K562 (cell line): ENCODE measurements at regions not wholly inside any gene's neighbourhood (a gene's known extent, or its start where the extent isn't known, plus 50 kb on each side); places are given as distances from the start of the nearest gene placed in this dataset.

Experiments
- ATAC-seq: fragments of 200-7000 bp; cut with Tn5 transposase; 3 replicates; pipeline ENCODE4 v1.9.1; 2020; ENCODE audit warnings: moderate library complexity
- BruUV-seq: library from RNA; stranded (reverse); fragments of 400-500 nt; replicated peaks from 2 replicates; lab custom pipeline; 2021; lab: Mats Ljungman, UMichigan
- CTCF ChIA-PET: fragments of 300-600 bp; formaldehyde crosslinking; extraction: SDS; loops from one replicate; lab custom pipeline; 2021; ENCODE audit warnings: low intra/inter-chr PET ratio; lab: Yijun Ruan, JAX
- POLR2A ChIA-PET: fragments of 300-600, 350-650 bp; sonication (Branson Sonifier 250); formaldehyde crosslinking; extraction: SDS; loops from one replicate; lab custom pipeline; 2021; ENCODE audit warnings: antibody characterized with exemption, inconsistent platforms; lab: Yijun Ruan, JAX
- DNase-seq, 4 experiments: peaks; one replicate each; pipeline versions ENCODE4 v3.0.0 to v3.0.0-alpha.2; 2011 to 2018; ENCODE audit warnings: low spot score in 3 of 4, mixed read lengths in 3 of 4; ENCODE audit errors: extremely low read depth in 1 of 4
- FAIRE-seq: peaks from 2 replicates; lab custom pipeline; 2011; peaks lifted over from hg19 to GRCh38; lab: Jason Lieb, UNC
- H2AFZ ChIP-seq: 2 replicates; pipeline ENCODE4 v1.6.0; 2011; ENCODE audit warnings: low read depth, low read length, control low read depth, inconsistent platforms
- H3K27ac ChIP-seq: fragments of 200-600 bp; 3 replicates; pipeline ENCODE4 v1.8.0; 2011; ENCODE audit warnings: low read depth, mild to moderate bottlenecking, control low read depth, inconsistent platforms, low read length, moderate library complexity, mixed read lengths; ENCODE audit errors: extremely low read depth
- H3K27me3 ChIP-seq, 2 experiments: fragments of 300-600 bp in 1 of 2; 2 replicates in 1 of 2; 3 replicates in 1 of 2; pipeline versions ENCODE4 v1.6.0 to v1.8.0; 2011; ENCODE audit warnings: inconsistent platforms in 2 of 2, low read length in 2 of 2, mild to moderate bottlenecking in 1 of 2, mixed read lengths in 1 of 2, moderate library complexity in 1 of 2; ENCODE audit not compliant: control insufficient read depth in 2 of 2, insufficient read depth in 2 of 2
- H3K36me3 ChIP-seq: fragments of 300-600 bp; 3 replicates; pipeline ENCODE4 v1.8.0; 2011; ENCODE audit warnings: mild to moderate bottlenecking, low read length, inconsistent platforms; ENCODE audit not compliant: control insufficient read depth, insufficient read depth
- H3K4me1 ChIP-seq, 2 experiments: fragments of 200-600 bp in 1 of 2; replicated peaks in 1 of 2; 2 replicates in 1 of 2; 3 replicates in 1 of 2; pipeline versions ENCODE4 v1.5.1 to v1.8.0; 2011; ENCODE audit warnings: inconsistent platforms in 2 of 2, low read length in 2 of 2, mild to moderate bottlenecking in 1 of 2, mixed read lengths in 1 of 2, moderate library complexity in 1 of 2; ENCODE audit not compliant: control insufficient read depth in 2 of 2, insufficient read depth in 2 of 2
- H3K4me2 ChIP-seq: 2 replicates; pipeline ENCODE4 v1.6.1; 2011; ENCODE audit warnings: low read length, control low read depth, inconsistent platforms, mixed read lengths; ENCODE audit not compliant: insufficient read depth
- H3K4me3 ChIP-seq: fragments of 200-600 bp; sonication (generic), shearing (Covaris generic); 2 replicates; pipeline ENCODE4 v1.5.1; 2016; ENCODE audit warnings: control low read depth, inconsistent platforms
- H3K79me2 ChIP-seq: fragments of 200-600 bp; 3 replicates; pipeline ENCODE4 v1.8.0; 2011; ENCODE audit warnings: low read length, inconsistent platforms; ENCODE audit not compliant: control insufficient read depth, insufficient read depth
- H3K9ac ChIP-seq, 2 experiments: 2 replicates each; pipeline versions ENCODE4 v1.6.0 to v1.6.1; 2011; ENCODE audit warnings: low read depth in 2 of 2, low read length in 2 of 2, control low read depth in 1 of 2, inconsistent platforms in 1 of 2, mild to moderate bottlenecking in 1 of 2, mixed read lengths in 1 of 2; ENCODE audit not compliant: insufficient read depth in 1 of 2
- H3K9me1 ChIP-seq: one replicate; pipeline ENCODE4 v1.6.0; 2011; ENCODE audit warnings: inconsistent platforms, mild to moderate bottlenecking, low read length, moderate library complexity; ENCODE audit not compliant: control insufficient read depth, insufficient read depth
- H3K9me3 ChIP-seq: replicated peaks from 2 replicates; pipeline ENCODE4 v1.5.1; 2011; ENCODE audit warnings: low read depth, low read length, inconsistent platforms; ENCODE audit not compliant: control insufficient read depth, insufficient read depth
- H4K20me1 ChIP-seq: replicated peaks from 2 replicates; pipeline ENCODE4 v1.6.1; 2011; ENCODE audit warnings: low read length, inconsistent platforms, mixed read lengths; ENCODE audit not compliant: control insufficient read depth, insufficient read depth
- MYC ChIP-seq, 2 experiments: fragments of 250-450 bp in 1 of 2; sonication (Bioruptor Pico) in 1 of 2; IDR thresholded peaks; 2 replicates each; pipeline versions ENCODE4 v1.5.1 to v1.6.1; 2012 to 2021; ENCODE audit warnings: low read depth in 2 of 2, borderline replicate concordance in 1 of 2, improper control_type of control experiment in 1 of 2, low read length in 1 of 2, mild to moderate bottlenecking in 1 of 2, moderate library complexity in 1 of 2
- NELFE ChIP-seq: IDR thresholded peaks from 2 replicates; pipeline ENCODE4 v1.6.1; 2011; ENCODE audit warnings: mild to moderate bottlenecking; ENCODE audit not compliant: insufficient read depth, insufficient read length
- SMAD2 ChIP-seq: fragments of 150-350 bp; IDR thresholded peaks from 2 replicates; pipeline ENCODE4 v1.6.1; 2014; ENCODE audit warnings: low read depth, mild to moderate bottlenecking, low read length
- ZNF124 ChIP-seq: sonication (generic); formaldehyde crosslinking; IDR thresholded peaks from 2 replicates; pipeline ENCODE4 v1.8.1; 2022; ENCODE audit warnings: missing genetic modification reagents
- ZNF134 ChIP-seq: fragments of 250-450 bp; sonication (Bioruptor Pico); conservative IDR thresholded peaks from 2 replicates; pipeline ENCODE4 v1.4.0; 2020
- ZNF232 ChIP-seq: sonication (generic); formaldehyde crosslinking; IDR thresholded peaks from 2 replicates; pipeline ENCODE4 v1.8.0; 2022; ENCODE audit warnings: mild to moderate bottlenecking, missing genetic modification reagents
- ZNF311 ChIP-seq: fragments of 250-450 bp; sonication (Bioruptor Pico); IDR thresholded peaks from 2 replicates; pipeline ENCODE4 v1.4.0; 2020; ENCODE audit warnings: mild to moderate bottlenecking, moderate library complexity
- ZNF717 ChIP-seq: fragments of 250-450 bp; sonication (Bioruptor Pico); IDR thresholded peaks from 2 replicates; pipeline ENCODE4 v1.5.0; 2021
- WGBS: fragments of 100-300 bp; shearing (Covaris generic); methylation state at CpG from one replicate; pipeline ENCODE4 v1.1.6; 2016; ENCODE audit warnings: low coverage, mixed read lengths; ENCODE audit not compliant: insufficient coverage; ENCODE audit errors: missing lambda C conversion rate; 5-methylcytosine and 5-hydroxymethylcytosine counted together
- in situ Hi-C: fragments of 300-500 bp; cut with MboI; formaldehyde crosslinking; loops from 4 replicates; pipeline ENCODE4 v1.15.0; 2018; ENCODE audit warnings: inconsistent platforms, mixed read lengths
- intact Hi-C: fragments of 100-400 bp; cut with micrococcal nuclease; formaldehyde crosslinking; loops from 2 replicates; pipeline ENCODE4 v1.14.2; 2022
- TF ChIP-seq, protein P1 (sequence below): fragments of 250-450 bp; sonication (Bioruptor Pico); IDR thresholded peaks from 2 replicates; pipeline ENCODE4 v1.5.0; 2021
- TF ChIP-seq, protein P2 (sequence below): fragments of 250-450 bp; sonication (Bioruptor Pico); IDR thresholded peaks from 2 replicates; pipeline ENCODE4 v1.4.0; 2020
- TF ChIP-seq, protein P3 (sequence below): fragments of 450-650 bp; formaldehyde crosslinking; IDR thresholded peaks from 2 replicates; pipeline ENCODE4 v1.4.0; 2020; ENCODE audit warnings: mild to moderate bottlenecking, moderate library complexity
- TF ChIP-seq, protein P4 (sequence below): sonication (generic); formaldehyde crosslinking; IDR thresholded peaks from 2 replicates; pipeline ENCODE4 v1.8.0; 2022; ENCODE audit warnings: missing genetic modification reagents, mild to moderate bottlenecking, moderate library complexity, borderline replicate concordance
- TF ChIP-seq, protein P5 (sequence below): fragments of 450-650 bp; conservative IDR thresholded peaks from 2 replicates; pipeline ENCODE4 v1.6.1; 2016; ENCODE audit warnings: missing genetic modification characterization, low read depth, mild to moderate bottlenecking, missing compliant biosample characterization, moderate library complexity

DNA sequence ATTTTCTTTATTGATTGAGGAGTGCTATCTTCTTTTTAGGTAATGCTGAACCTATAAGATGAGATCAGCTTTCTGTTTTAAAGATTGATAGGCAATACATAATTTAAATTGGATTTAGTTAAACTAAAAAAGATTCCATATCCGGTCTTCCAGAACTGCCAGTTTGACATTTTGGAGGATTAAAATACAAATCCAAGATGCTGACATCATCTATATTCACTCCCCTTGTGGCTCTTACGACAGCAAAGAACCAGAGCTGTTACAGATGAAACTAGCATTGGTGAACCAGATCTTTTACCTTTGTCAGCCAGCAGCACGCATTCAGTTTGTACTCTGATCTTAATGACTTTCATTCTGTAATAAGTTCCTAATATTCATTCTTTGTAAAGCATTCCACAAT, 218.7 kb downstream of the ZIC4 start:
- Histone ChIP-seq H3K4me3 (no peak overlapping the region), H3K4me2 (no peak overlapping the region), H3K9ac (no peak overlapping the region), H3K79me2 (no peaks in the 10 kb centered on the region), H3K27ac (no peak overlapping the region), H3K9me3 (no peaks in the 10 kb centered on the region), H3K4me1 (no peaks in the 10 kb centered on the region), H3K36me3 (no peaks in the 10 kb centered on the region), H3K9me1 (no peaks in the 10 kb centered on the region), H4K20me1 (no peaks in the 10 kb centered on the region), H3K27me3 (no peaks in the 10 kb centered on the region), H2AFZ (no peak overlapping the region)
- FAIRE-seq (no peak), DNase-seq (no peak), ATAC-seq (no peak)
- 0% methylated on average over 3 of the region's 3 CpGs for WGBS
- in situ Hi-C loops: no loop called here
- no TSS peak for BruUV-seq
- intact Hi-C loops: no loop called here
- ChIA-PET POLR2A (no interaction called here), CTCF (no interaction called here)
- TF ChIP-seq, protein P1, sequence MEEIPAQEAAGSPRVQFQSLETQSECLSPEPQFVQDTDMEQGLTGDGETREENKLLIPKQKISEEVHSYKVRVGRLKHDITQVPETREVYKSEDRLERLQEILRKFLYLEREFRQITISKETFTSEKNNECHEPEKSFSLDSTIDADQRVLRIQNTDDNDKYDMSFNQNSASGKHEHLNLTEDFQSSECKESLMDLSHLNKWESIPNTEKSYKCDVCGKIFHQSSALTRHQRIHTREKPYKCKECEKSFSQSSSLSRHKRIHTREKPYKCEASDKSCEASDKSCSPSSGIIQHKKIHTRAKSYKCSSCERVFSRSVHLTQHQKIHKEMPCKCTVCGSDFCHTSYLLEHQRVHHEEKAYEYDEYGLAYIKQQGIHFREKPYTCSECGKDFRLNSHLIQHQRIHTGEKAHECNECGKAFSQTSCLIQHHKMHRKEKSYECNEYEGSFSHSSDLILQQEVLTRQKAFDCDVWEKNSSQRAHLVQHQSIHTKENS (CRISPR knock-in tag): no peak
- TF ChIP-seq ZNF717 (CRISPR knock-in tag) (no peak), ZNF311 (CRISPR knock-in tag) (no peak), MYC (IDR thresholded peaks at IDR 0.05; ENCODE audit: low read depth, low read length) (no peak), MYC (CRISPR knock-in tag; IDR thresholded peaks at IDR 0.05; ENCODE audit: borderline replicate concordance, low read depth) (no peak), ZNF134 (no peak), ZNF124 (CRISPR knock-in tag) (no peak), ZNF232 (no peak), SMAD2 (no peak), NELFE (no peak)
- TF ChIP-seq, protein P2, sequence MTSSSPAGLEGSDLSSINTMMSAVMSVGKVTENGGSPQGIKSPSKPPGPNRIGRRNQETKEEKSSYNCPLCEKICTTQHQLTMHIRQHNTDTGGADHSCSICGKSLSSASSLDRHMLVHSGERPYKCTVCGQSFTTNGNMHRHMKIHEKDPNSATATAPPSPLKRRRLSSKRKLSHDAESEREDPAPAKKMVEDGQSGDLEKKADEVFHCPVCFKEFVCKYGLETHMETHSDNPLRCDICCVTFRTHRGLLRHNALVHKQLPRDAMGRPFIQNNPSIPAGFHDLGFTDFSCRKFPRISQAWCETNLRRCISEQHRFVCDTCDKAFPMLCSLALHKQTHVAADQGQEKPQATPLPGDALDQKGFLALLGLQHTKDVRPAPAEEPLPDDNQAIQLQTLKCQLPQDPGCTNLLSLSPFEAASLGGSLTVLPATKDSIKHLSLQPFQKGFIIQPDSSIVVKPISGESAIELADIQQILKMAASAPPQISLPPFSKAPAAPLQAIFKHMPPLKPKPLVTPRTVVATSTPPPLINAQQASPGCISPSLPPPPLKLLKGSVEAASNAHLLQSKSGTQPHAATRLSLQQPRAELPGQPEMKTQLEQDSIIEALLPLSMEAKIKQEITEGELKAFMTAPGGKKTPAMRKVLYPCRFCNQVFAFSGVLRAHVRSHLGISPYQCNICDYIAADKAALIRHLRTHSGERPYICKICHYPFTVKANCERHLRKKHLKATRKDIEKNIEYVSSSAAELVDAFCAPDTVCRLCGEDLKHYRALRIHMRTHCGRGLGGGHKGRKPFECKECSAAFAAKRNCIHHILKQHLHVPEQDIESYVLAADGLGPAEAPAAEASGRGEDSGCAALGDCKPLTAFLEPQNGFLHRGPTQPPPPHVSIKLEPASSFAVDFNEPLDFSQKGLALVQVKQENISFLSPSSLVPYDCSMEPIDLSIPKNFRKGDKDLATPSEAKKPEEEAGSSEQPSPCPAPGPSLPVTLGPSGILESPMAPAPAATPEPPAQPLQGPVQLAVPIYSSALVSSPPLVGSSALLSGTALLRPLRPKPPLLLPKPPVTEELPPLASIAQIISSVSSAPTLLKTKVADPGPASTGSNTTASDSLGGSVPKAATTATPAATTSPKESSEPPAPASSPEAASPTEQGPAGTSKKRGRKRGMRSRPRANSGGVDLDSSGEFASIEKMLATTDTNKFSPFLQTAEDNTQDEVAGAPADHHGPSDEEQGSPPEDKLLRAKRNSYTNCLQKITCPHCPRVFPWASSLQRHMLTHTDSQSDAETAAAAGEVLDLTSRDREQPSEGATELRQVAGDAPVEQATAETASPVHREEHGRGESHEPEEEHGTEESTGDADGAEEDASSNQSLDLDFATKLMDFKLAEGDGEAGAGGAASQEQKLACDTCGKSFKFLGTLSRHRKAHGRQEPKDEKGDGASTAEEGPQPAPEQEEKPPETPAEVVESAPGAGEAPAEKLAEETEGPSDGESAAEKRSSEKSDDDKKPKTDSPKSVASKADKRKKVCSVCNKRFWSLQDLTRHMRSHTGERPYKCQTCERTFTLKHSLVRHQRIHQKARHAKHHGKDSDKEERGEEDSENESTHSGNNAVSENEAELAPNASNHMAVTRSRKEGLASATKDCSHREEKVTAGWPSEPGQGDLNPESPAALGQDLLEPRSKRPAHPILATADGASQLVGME (CRISPR knock-in tag): no peak
- TF ChIP-seq, protein P3, sequence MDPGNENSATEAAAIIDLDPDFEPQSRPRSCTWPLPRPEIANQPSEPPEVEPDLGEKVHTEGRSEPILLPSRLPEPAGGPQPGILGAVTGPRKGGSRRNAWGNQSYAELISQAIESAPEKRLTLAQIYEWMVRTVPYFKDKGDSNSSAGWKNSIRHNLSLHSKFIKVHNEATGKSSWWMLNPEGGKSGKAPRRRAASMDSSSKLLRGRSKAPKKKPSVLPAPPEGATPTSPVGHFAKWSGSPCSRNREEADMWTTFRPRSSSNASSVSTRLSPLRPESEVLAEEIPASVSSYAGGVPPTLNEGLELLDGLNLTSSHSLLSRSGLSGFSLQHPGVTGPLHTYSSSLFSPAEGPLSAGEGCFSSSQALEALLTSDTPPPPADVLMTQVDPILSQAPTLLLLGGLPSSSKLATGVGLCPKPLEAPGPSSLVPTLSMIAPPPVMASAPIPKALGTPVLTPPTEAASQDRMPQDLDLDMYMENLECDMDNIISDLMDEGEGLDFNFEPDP: no peak
- TF ChIP-seq, protein P4, sequence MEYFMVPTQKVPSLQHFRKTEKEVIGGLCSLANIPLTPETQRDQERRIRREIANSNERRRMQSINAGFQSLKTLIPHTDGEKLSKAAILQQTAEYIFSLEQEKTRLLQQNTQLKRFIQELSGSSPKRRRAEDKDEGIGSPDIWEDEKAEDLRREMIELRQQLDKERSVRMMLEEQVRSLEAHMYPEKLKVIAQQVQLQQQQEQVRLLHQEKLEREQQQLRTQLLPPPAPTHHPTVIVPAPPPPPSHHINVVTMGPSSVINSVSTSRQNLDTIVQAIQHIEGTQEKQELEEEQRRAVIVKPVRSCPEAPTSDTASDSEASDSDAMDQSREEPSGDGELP (CRISPR knock-in tag): no peak
- TF ChIP-seq, protein P5, sequence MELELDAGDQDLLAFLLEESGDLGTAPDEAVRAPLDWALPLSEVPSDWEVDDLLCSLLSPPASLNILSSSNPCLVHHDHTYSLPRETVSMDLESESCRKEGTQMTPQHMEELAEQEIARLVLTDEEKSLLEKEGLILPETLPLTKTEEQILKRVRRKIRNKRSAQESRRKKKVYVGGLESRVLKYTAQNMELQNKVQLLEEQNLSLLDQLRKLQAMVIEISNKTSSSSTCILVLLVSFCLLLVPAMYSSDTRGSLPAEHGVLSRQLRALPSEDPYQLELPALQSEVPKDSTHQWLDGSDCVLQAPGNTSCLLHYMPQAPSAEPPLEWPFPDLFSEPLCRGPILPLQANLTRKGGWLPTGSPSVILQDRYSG (tag): no peak
